HCT116 (cell line): ENCODE measurements at regions not wholly inside any gene's neighbourhood (a gene's known extent, or its start where the extent isn't known, plus 50 kb on each side); places are given as distances from the start of the nearest gene placed in this dataset.

Experiments used
- ATAC-seq: fragments of 200-7000 bp; cut with Tn5 transposase; 2 replicates; pipeline ENCODE4 v1.9.1; 2020; ENCODE audit warnings: mild to moderate bottlenecking, moderate library complexity
- BruUV-seq: library from RNA; stranded (reverse); fragments of 400-500 nt; replicated peaks from 2 replicates; lab custom pipeline; 2021; lab: Mats Ljungman, UMichigan
- CTCF ChIA-PET: fragments of 300-600 bp; sonication (Branson Sonifier 250); formaldehyde crosslinking; loops from one replicate; lab custom pipeline; 2021; ENCODE audit warnings: antibody characterized with exemption; lab: Charles Lee
- POLR2A ChIA-PET: fragments of 300-600, 350-600 bp; sonication (Branson Sonifier 250); formaldehyde crosslinking; loops from one replicate; lab custom pipeline; 2021; ENCODE audit warnings: antibody characterized with exemption; lab: Charles Lee
- RAD21 ChIA-PET, 2 experiments: fragments of 300-600 bp; sonication (Branson Sonifier 250); formaldehyde crosslinking; loops; one replicate each; lab custom pipeline; 2023; ENCODE audit warnings: low total read pairs in 2 of 2; ENCODE audit not compliant: uncharacterized antibody in 2 of 2, unreplicated experiment in 2 of 2, low non-redundant PET in 1 of 2; lab: Charles Lee
- DNase-seq: peaks from one replicate; pipeline ENCODE4 v3.0.0-alpha.2; 2010; ENCODE audit warnings: low read depth, low spot score
- H2AFZ ChIP-seq: fragments of 200-600 bp; shearing (Covaris generic), sonication (generic); 2 replicates; pipeline ENCODE4 v1.6.1; 2017; ENCODE audit warnings: low read depth, mixed run types, mixed read lengths, antibody characterized with exemption, low read length; ENCODE audit not compliant: poor library complexity, severe bottlenecking
- H3K27ac ChIP-seq: 2 replicates; pipeline ENCODE4 v1.5.1; 2012; ENCODE audit warnings: low read depth, low read length
- H3K27me3 ChIP-seq: fragments of 200-600 bp; sonication (generic); 2 replicates; pipeline ENCODE4 v1.6.1; 2016; ENCODE audit warnings: mixed run types, low read length, mixed read lengths; ENCODE audit not compliant: insufficient read depth
- H3K36me3 ChIP-seq, 2 experiments: fragments of 200-500 bp in 1 of 2; fragments of 200-600 bp in 1 of 2; sonication (Bioruptor generic) in 1 of 2; sonication (generic) in 1 of 2; 2 replicates each; pipeline versions ENCODE4 v1.5.1 to v1.6.1; 2014 to 2016; ENCODE audit warnings: low read length in 2 of 2, inconsistent platforms in 1 of 2, mixed read lengths in 1 of 2, mixed run types in 1 of 2; ENCODE audit not compliant: insufficient read depth in 2 of 2, control insufficient read depth in 1 of 2
- H3K4me1 ChIP-seq, 2 experiments: fragments of 200-600 bp in 1 of 2; sonication (generic) in 1 of 2; 2 replicates each; pipeline versions ENCODE4 v1.5.1 to v1.6.1; 2012 to 2017; ENCODE audit warnings: low read length in 2 of 2, inconsistent platforms in 1 of 2, mild to moderate bottlenecking in 1 of 2, mixed read lengths in 1 of 2, mixed run types in 1 of 2, moderate library complexity in 1 of 2; ENCODE audit not compliant: insufficient read depth in 2 of 2, control insufficient read depth in 1 of 2
- H3K4me2 ChIP-seq: fragments of 200-600 bp; sonication (generic); 2 replicates; pipeline ENCODE4 v1.6.1; 2017; ENCODE audit warnings: mixed run types, low read length, mixed read lengths
- H3K4me3 ChIP-seq, 2 experiments: fragments of 200-600 bp in 1 of 2; sonication (generic) in 1 of 2; replicated peaks in 1 of 2; 2 replicates each; pipeline ENCODE4 v1.5.1; 2011 to 2016; ENCODE audit warnings: low read length in 2 of 2, control low read depth in 1 of 2, low read depth in 1 of 2, mild to moderate bottlenecking in 1 of 2, mixed read lengths in 1 of 2, mixed run types in 1 of 2
- H3K79me2 ChIP-seq: fragments of 200-600 bp; sonication (generic); 2 replicates; pipeline ENCODE4 v1.6.1; 2017; ENCODE audit warnings: mild to moderate bottlenecking, mixed run types, low read length, moderate library complexity, mixed read lengths; ENCODE audit not compliant: insufficient read depth
- H3K9ac ChIP-seq: fragments of 200-600 bp; sonication (generic); 2 replicates; pipeline ENCODE4 v1.6.1; 2016; ENCODE audit warnings: low read length, mixed read lengths
- H3K9me2 ChIP-seq: fragments of 200-600 bp; sonication (generic), shearing (Covaris generic); 2 replicates; pipeline ENCODE4 v1.6.1; 2017; ENCODE audit warnings: mixed run types, mild to moderate bottlenecking, moderate library complexity; ENCODE audit not compliant: insufficient read depth
- H3K9me3 ChIP-seq, 2 experiments: fragments of 200-500 bp in 1 of 2; fragments of 200-600 bp in 1 of 2; sonication (Bioruptor generic) in 1 of 2; sonication (generic) in 1 of 2; 2 replicates each; pipeline ENCODE4 v1.6.1; 2014 to 2017; ENCODE audit warnings: low read length in 2 of 2, mixed read lengths in 2 of 2, inconsistent platforms in 1 of 2, low read depth in 1 of 2, mild to moderate bottlenecking in 1 of 2, mixed run types in 1 of 2, moderate library complexity in 1 of 2; ENCODE audit not compliant: control insufficient read depth in 1 of 2, insufficient read depth in 1 of 2
- H4K20me1 ChIP-seq: fragments of 200-600 bp; sonication (generic), shearing (Covaris generic); 2 replicates; pipeline ENCODE4 v1.6.1; 2017; ENCODE audit warnings: mixed run types, mild to moderate bottlenecking, moderate library complexity; ENCODE audit not compliant: insufficient read depth
- EGR1 ChIP-seq: IDR thresholded peaks from 2 replicates; pipeline ENCODE4 v1.6.1; 2012; ENCODE audit warnings: low read depth
- ELF1 ChIP-seq: IDR thresholded peaks from 2 replicates; pipeline ENCODE4 v1.6.1; 2012; ENCODE audit warnings: low read depth, borderline replicate concordance
- EZH2 ChIP-seq: fragments of 200-600 bp; sonication (generic); IDR thresholded peaks from 2 replicates; pipeline ENCODE4 v1.6.1; 2017; ENCODE audit warnings: antibody characterized with exemption, mixed run types
- EZH2phosphoT487 ChIP-seq: fragments of 200-600 bp; IDR thresholded peaks from 2 replicates; pipeline ENCODE4 v1.6.1; 2018; ENCODE audit warnings: antibody characterized with exemption, borderline replicate concordance
- POLR2AphosphoS5 ChIP-seq: IDR thresholded peaks from 2 replicates; pipeline ENCODE4 v1.6.1; 2011; ENCODE audit warnings: mild to moderate bottlenecking, low read depth, low read length, moderate library complexity
- REST ChIP-seq: IDR thresholded peaks from 2 replicates; pipeline ENCODE4 v1.6.1; 2012; ENCODE audit warnings: low read depth
- SIN3A ChIP-seq: IDR thresholded peaks from 2 replicates; pipeline ENCODE4 v1.6.1; 2012; ENCODE audit warnings: low read depth
- SRF ChIP-seq: IDR thresholded peaks from 2 replicates; pipeline ENCODE4 v1.6.1; 2012; ENCODE audit warnings: low read depth
- TCF7L2 ChIP-seq: IDR thresholded peaks from 2 replicates; pipeline ENCODE4 v1.7.0; 2011; ENCODE audit warnings: borderline replicate concordance, inconsistent platforms; ENCODE audit not compliant: insufficient read depth, insufficient read length; ENCODE audit errors: extremely low read depth
- ZBTB33 ChIP-seq: IDR thresholded peaks from 2 replicates; pipeline ENCODE4 v1.6.1; 2011; ENCODE audit warnings: mild to moderate bottlenecking, low read length, moderate library complexity; ENCODE audit not compliant: insufficient replicate concordance; ENCODE audit errors: extremely low read depth
- ZNF274 ChIP-seq: fragments of 200-500 bp; sonication (Bioruptor generic); IDR thresholded peaks from 2 replicates; pipeline ENCODE4 v1.6.1; 2014; ENCODE audit warnings: mild to moderate bottlenecking, low read depth, low read length, inconsistent platforms
- intact Hi-C: fragments of 100-400 bp; cut with micrococcal nuclease; formaldehyde crosslinking; loops from 2 replicates; pipeline ENCODE4 v1.10.0; 2022

DNA sequence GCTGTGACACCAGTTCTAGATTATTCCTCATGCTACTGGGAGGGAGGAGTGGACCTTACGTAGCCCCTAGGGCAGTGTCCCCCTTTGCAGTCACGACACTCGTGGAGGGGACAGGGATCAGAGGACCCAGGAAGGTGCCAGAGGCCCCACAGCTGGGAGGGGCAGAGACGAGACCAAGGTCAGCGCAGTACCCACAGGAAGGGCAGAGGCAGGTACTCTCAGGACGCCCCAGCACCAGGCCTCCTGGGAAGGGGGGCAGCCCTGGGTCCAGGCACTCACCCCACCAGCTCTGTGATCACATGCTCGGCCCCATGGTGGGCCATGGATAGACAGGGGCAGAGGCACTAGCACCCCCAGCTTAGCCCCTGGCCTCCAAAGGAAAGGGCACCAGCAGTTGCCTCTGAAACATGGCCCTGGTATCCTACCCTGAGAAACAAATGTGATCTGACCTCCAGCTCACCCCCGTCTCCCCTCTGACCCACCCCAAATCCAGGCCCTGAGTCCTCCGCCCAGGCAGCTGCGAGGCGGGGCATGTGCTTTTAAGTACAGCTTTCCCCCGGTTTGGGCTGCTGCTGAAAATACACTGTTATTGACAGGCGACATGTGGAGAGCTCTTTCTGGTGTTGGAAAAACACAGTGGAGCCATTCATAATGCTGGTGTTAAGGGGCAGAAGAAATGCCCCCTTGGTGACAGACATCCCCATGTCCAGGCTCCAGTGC lies 361.9 kb downstream of the C16orf95 start:
- Histone ChIP-seq H3K4me3 (no peak overlapping the region), H3K4me2 (no peak overlapping the region), H2AFZ (no peak overlapping the region), H3K79me2 (no peaks in the 10 kb centered on the region), H3K27ac (no peak overlapping the region), H4K20me1 (no peaks in the 10 kb centered on the region), H3K36me3 (no peaks in the 10 kb centered on the region), H3K9ac (no peak overlapping the region), H3K9me2 (no peaks in the 10 kb centered on the region), H3K27me3 (peaks cover 20% of the 10 kb centered on the region; the same call in 1 of the 2 replicates), H3K9me3 (peaks cover 0 to 8% of the 10 kb centered on the region in 2 experiments; a peak in 1 of 4 replicates), H3K4me1 (peaks cover 11 to 19% of the 10 kb centered on the region in 2 experiments)
- CTCF ChIA-PET = no interaction called here
- no TSS peak for BruUV-seq
- ATAC-seq (no peak), DNase-seq (no peak)
- POLR2A ChIA-PET = no interaction called here
- intact Hi-C loops = no loop called here
- RAD21 ChIA-PET = no interaction called here
- TF ChIP-seq EZH2phosphoT487 = no peak
- no peak for TF ChIP-seq SIN3A
- TF ChIP-seq EGR1 = no peak
- TF ChIP-seq TCF7L2 = no peak
- TF ChIP-seq REST = no peak
- TF ChIP-seq ELF1 = no peak
- TF ChIP-seq ZNF274 = no peak
- no peak for TF ChIP-seq SRF
- no peak for TF ChIP-seq POLR2AphosphoS5
- no peak for TF ChIP-seq EZH2
- TF ChIP-seq ZBTB33 = no peak
